HG02973 (cell line): ENCODE measurements at regions not wholly inside any gene's neighbourhood (a gene's known extent, or its start where the extent isn't known, plus 50 kb on each side); places are given as distances from the start of the nearest gene placed in this dataset.

ENCODE experiments used
- ATAC-seq: cut with Tn5 transposase; IDR thresholded peaks from one replicate; pipeline ENCODE4 v1.9.1; 2021; ENCODE audit warnings: moderate library complexity; ENCODE audit not compliant: unreplicated experiment

GRCh38 chr20:10724449-10725173, 50.8 kb upstream of the JAG1 start:
- no peak for ATAC-seq

GRCh38 chr20:10728873-10729670, 55.3 kb upstream of the JAG1 start:
- ATAC-seq = no peak

GRCh38 chr20:10729785-10730184, 56.0 kb upstream of the JAG1 start:
- no peak for ATAC-seq

GRCh38 chr20:10730629-10731183, 56.9 kb upstream of the JAG1 start:
- ATAC-seq = no peak

- ATAC-seq = no peak
Measured at GRCh38 chr20:10731190-10731965, 57.6 kb upstream of the JAG1 start.

DNA sequence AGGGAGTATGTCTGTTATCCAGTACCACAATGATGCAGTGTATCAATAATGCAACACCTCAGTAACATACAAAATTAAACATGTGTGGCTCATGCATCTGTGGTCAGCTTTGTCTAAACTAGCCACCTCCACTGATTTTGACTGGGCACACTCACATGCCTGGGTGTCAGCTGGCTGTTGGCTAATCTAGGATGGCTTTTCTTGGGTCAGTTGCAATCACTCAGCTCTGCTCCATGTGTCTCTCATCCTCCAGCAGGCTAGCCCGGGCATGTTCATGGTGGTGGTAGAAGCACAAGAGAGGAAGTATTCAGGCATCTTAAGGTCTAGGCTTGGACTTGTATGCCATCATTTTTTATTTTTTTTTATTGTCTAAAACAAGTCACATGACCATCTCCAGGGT, 59.3 kb upstream of the JAG1 start:
- no peak for ATAC-seq

- ATAC-seq = no peak
Measured at GRCh38 chr20:10735195-10735949, 61.6 kb upstream of the JAG1 start.

GRCh38 chr20:10739134-10739533, 65.3 kb upstream of the JAG1 start:
- ATAC-seq = no peak

DNA sequence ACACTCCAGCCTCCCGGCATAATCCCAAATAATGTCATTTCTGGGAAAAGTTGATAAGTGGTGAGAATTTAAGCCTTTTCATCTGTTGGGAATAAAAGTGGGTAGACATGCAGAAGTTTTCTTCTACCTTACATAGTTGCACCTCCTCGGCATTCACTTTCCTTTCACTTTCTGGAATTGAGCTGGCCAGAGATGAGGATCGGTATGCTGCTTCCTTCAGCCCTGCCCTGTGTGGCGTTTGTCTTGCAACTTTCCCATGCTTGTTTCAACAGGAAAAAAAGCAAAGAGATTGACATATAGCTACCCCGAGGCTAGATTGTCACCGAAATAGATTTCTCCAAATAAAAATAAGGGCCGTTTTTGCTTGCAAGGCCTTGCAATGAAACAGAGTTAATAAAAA, 65.8 kb upstream of the JAG1 start:
- ATAC-seq = no peak

DNA sequence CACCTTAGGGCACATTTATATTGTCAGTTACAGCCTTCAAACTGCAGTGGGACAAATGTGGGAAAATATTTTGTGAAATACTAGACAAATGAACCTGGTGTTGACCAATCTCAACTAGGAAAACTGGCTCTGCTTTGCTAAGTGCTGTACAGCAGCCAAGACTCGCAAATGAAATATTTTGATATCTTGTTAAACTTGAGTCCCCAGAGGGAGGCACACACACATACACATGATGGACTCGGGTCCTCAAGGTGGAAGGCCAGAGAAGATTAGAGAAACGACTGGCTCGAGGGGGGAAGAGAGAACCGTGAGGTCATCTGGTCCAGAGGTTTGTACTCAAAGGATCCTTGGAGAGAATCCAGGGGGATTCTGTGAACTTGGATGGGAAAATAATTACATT, 67.3 kb upstream of the JAG1 start:
- ATAC-seq = no peak

GRCh38 chr20:10745790-10746189, 72.0 kb upstream of the JAG1 start:
- no peak for ATAC-seq

GRCh38 chr20:10747019-10747418, 73.2 kb upstream of the JAG1 start:
- no peak for ATAC-seq

DNA sequence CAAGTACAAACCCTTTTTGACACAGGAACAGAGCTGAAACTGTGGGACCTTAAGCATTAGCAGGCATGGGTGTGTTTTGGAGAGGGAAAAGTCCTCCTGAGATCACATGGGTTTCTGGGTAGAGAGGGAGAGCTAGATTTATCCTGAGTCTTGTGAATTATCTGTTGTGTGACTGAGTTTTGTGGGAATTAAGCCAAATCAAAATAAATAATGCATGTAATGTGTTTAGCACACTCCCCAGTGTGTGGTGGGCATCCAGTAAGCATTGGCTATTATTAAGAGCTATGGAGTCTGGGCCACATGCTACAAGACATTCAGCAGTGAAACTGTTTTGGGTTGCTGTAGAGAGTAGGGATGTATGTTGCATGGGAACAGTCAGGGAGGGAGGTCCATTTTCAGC, 75.3 kb upstream of the JAG1 start:
- no peak for ATAC-seq

DNA sequence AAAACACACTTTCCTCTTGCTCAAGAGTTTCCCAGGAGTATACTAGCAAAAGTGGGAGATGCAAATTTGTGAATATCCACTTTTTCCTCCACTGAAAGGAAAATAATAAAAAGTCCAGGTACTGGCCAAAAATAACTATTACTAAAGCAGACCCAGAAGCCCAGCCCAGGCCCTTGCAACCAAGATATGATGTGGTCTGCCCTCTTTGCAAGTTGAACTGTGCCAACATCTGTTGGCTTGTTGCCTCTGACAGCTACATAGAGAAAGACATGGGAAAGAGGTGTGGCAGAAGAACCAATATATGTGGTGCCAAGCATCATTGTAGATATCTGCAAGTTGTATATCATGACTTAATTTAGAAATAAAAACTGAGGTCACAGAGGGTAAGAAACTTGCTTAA, 78.4 kb upstream of the JAG1 start:
- no peak for ATAC-seq

DNA sequence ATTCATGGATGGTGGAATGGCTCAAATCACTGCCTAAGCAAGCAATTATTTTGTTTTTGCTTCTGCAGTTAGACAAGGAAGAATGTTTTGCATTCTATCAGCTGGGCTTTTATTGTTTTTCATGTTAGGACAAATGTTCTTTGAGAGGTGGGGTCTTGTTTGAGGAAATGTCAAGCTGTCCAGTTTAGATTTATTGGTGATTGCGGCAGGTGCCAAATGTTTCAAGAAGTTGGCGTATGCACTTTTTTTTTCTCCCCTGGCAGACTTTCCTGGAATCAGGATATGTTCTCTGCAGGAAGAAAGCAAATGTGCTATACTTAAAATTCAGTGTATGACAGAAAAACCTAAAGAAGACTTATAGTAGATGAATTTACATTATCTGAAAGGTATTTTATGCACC, 81.0 kb upstream of the JAG1 start:
- ATAC-seq = no peak

DNA sequence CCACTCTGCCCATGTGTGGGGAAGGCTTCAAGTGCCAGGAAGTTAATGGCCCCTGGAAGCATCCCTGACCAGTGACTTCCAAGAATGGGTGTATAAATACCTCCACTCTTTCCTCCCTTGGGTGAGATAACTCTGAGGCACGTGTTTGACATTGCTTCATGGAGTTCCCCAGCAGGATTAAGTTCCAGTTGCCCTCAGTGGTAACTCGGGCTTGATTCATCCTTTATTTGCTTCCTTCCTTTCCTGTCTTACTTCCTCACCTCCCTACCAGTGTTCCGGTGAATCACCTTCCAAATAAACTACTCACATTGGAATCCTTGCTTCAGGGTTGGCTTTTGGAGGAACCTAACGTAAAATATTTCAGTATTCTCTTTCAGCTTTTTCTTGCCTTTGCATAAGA, 84.6 kb upstream of the JAG1 start:
- ATAC-seq = no peak

- no peak for ATAC-seq
Measured at GRCh38 chr20:10761232-10761631, 87.4 kb upstream of the JAG1 start.

GRCh38 chr20:10761786-10762185, 88.0 kb upstream of the JAG1 start:
- no peak for ATAC-seq

DNA sequence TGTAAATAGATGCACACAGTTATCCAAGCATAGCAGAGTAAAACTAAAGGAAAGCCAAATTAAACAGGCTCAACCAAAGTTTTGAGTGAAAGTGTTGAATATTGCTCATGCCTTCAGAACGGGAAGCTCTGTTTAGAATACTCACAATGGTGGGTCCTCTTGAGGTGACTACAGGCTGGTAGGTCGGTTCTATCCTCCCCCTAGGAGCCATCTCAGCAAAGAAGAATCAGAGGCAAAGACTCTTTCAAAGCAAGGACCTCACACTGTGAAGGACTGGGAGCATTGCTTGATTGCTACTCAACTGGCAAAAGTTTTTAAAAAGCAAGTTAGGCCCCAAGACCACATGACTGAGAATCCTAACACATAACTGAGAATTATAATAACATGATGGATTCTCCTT, 88.4 kb upstream of the JAG1 start:
- ATAC-seq = no peak

- ATAC-seq = no peak
Measured at GRCh38 chr20:10763112-10763511, 89.3 kb upstream of the JAG1 start.

DNA sequence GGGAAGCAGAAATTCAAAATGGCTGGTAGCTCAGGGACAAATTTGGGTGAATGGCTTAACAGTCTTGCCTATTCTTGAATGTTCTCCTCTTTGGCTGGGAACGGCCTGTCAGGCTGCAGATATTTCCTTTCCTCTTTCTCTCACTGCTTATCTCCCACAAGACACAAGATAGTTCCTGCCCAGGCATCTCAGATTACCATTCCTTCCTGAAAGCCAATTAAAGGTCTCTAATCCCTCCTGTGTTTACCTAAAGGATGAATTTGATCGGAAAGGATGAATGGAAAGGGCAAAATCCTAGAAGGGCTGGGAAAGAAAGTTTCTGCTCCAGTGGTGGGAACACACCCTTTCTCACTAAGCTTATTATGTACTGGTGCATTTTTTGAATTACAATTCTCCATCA, 95.9 kb upstream of the JAG1 start:
- ATAC-seq = no peak
